PC-3 (cell line): ENCODE measurements at regions not wholly inside any gene's neighbourhood (a gene's known extent, or its start where the extent isn't known, plus 50 kb on each side); places are given as distances from the start of the nearest gene placed in this dataset.

Source experiments
- EZH2 ChIP-seq: fragments of 300-600 bp; sonication (generic); IDR thresholded peaks from one replicate; pipeline ENCODE4 v1.6.1; 2017; ENCODE audit warnings: antibody characterized with exemption, mild to moderate bottlenecking, low read length; ENCODE audit not compliant: unreplicated experiment
- EZH2phosphoT487 ChIP-seq: fragments of 300-600 bp; sonication (generic); IDR thresholded peaks from 2 replicates; pipeline ENCODE4 v1.6.1; 2018; ENCODE audit warnings: mild to moderate bottlenecking, antibody characterized with exemption, low read length, borderline replicate concordance
- TF ChIP-seq, protein P1 (sequence below): fragments of 300-600 bp; sonication (generic); conservative IDR thresholded peaks from 2 replicates; pipeline ENCODE4 v1.5.1; 2017; ENCODE audit warnings: antibody characterized with exemption, low read depth, mild to moderate bottlenecking, low read length

DNA sequence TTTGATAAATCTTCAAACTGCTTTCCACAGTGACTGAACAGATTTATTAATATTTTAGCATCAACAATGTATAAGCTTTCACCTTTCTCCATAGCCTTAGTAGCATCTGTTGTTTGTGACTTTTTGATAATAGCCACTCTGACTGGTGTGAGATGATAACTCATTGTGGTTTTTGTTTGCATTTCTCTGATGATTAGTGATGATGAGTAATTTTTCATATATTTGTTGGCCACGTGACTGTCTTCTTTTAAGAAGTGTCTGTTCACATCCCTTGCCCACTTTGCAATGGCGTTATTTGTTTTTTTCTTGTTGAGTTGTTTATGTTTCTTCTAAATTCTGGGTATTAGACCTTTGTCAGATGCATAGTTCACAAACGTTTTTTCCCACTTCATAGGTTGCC, 952.9 kb downstream of the TRIB2 start:
- TF ChIP-seq, protein P1, sequence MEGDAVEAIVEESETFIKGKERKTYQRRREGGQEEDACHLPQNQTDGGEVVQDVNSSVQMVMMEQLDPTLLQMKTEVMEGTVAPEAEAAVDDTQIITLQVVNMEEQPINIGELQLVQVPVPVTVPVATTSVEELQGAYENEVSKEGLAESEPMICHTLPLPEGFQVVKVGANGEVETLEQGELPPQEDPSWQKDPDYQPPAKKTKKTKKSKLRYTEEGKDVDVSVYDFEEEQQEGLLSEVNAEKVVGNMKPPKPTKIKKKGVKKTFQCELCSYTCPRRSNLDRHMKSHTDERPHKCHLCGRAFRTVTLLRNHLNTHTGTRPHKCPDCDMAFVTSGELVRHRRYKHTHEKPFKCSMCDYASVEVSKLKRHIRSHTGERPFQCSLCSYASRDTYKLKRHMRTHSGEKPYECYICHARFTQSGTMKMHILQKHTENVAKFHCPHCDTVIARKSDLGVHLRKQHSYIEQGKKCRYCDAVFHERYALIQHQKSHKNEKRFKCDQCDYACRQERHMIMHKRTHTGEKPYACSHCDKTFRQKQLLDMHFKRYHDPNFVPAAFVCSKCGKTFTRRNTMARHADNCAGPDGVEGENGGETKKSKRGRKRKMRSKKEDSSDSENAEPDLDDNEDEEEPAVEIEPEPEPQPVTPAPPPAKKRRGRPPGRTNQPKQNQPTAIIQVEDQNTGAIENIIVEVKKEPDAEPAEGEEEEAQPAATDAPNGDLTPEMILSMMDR, result no peak
- no peak for TF ChIP-seq EZH2
- TF ChIP-seq EZH2phosphoT487, result no peak
